ENCODE measurements at regions not wholly inside any gene's neighbourhood (a gene's known extent, or its start where the extent isn't known, plus 50 kb on each side); places are given as distances from the start of the nearest gene placed in this dataset.

DNA sequence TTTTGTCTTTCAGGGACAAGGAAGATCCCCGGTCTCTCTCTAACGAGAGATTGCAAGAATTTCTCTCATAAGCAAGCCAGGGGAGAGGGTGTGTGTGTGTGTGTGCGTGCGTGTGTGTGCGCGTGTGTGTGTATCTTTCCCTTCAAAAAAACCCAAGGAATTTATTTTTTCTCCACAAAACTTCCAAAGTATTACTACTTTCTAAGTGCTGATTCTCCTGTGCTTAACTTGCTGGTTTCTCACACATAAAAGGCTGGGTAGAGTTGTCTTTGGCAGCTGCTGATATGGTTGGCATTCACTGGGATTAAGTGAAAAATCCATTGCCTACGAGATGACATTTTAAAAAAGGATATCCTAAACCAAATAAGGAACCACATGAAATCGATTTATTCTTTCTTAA, 435.7 kb downstream of the RAPGEF2 start:
- ChIA-PET POLR2A (no interaction called here), CTCF (no interaction called here)
- DNase-seq (ENCODE audit: extremely low spot score) = no peak
- TF ChIP-seq, protein P1, sequence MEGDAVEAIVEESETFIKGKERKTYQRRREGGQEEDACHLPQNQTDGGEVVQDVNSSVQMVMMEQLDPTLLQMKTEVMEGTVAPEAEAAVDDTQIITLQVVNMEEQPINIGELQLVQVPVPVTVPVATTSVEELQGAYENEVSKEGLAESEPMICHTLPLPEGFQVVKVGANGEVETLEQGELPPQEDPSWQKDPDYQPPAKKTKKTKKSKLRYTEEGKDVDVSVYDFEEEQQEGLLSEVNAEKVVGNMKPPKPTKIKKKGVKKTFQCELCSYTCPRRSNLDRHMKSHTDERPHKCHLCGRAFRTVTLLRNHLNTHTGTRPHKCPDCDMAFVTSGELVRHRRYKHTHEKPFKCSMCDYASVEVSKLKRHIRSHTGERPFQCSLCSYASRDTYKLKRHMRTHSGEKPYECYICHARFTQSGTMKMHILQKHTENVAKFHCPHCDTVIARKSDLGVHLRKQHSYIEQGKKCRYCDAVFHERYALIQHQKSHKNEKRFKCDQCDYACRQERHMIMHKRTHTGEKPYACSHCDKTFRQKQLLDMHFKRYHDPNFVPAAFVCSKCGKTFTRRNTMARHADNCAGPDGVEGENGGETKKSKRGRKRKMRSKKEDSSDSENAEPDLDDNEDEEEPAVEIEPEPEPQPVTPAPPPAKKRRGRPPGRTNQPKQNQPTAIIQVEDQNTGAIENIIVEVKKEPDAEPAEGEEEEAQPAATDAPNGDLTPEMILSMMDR (IDR thresholded peaks at IDR 0.05; ENCODE audit: control extremely low read depth, extremely low read depth, low read depth, missing control alignments) = no peak

- ChIA-PET POLR2A (no interaction called here), CTCF (no interaction called here)
- no peak for DNase-seq (ENCODE audit: extremely low spot score)
- TF ChIP-seq, protein P1 (IDR thresholded peaks at IDR 0.05; ENCODE audit: control extremely low read depth, extremely low read depth, low read depth, missing control alignments) = no peak
Observed at GRCh38 chr4:159540038-159540437, 437.2 kb downstream of the RAPGEF2 start.

DNA sequence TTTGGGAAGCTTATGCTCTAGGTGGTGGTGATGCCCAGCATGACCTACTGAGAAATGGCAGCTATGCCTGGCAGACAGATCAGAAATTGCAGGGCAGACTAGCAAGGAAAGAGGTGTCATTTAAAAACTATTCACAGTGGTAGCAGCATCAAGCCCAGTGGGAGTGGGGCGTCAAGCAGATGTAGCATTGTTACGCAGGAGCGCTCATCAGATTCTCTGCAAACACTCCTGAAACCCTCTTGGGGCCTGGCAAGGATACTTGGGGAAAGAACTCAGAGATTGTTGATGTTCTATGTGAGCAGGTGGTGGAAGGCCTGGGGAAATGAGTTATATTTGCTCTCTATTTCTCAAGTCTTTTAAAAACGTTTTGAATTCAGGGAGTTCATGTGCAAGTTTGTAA, 437.6 kb downstream of the RAPGEF2 start:
- CTCF ChIA-PET = no interaction called here
- TF ChIP-seq, protein P1 (IDR thresholded peaks at IDR 0.05; ENCODE audit: control extremely low read depth, extremely low read depth, low read depth, missing control alignments) = no peak
- POLR2A ChIA-PET = no interaction called here
- DNase-seq (ENCODE audit: extremely low spot score) = no peak

GRCh38 chr4:159541143-159541542, 438.3 kb downstream of the RAPGEF2 start:
- ChIA-PET CTCF (no interaction called here), POLR2A (no interaction called here)
- TF ChIP-seq, protein P1 (IDR thresholded peaks at IDR 0.05; ENCODE audit: control extremely low read depth, extremely low read depth, low read depth, missing control alignments) = no peak
- DNase-seq (ENCODE audit: extremely low spot score) = no peak

DNA sequence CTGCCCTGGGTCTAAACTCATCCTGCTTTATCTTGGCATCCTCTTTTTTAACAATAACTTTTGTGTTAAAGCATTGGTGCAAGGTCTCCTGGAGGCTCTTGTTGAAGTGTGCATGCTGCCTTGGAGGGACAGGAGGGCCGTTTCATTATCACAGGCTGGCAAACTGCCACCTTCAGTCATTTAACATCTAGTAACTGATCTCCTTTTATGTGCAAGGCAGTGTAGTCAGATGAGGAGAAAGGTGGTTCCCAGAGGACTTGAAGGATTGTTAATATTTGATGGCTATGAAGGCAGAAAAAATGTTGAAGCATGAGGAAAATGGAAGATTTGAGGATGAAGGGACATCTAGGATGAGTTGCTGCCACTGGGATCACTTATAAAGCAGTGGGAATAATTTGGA, 439.4 kb downstream of the RAPGEF2 start:
- no peak for DNase-seq (ENCODE audit: extremely low spot score)
- ChIA-PET POLR2A (no interaction called here), CTCF (no interaction called here)
- TF ChIP-seq, protein P1 (IDR thresholded peaks at IDR 0.05; ENCODE audit: control extremely low read depth, extremely low read depth, low read depth, missing control alignments) = no peak

DNA sequence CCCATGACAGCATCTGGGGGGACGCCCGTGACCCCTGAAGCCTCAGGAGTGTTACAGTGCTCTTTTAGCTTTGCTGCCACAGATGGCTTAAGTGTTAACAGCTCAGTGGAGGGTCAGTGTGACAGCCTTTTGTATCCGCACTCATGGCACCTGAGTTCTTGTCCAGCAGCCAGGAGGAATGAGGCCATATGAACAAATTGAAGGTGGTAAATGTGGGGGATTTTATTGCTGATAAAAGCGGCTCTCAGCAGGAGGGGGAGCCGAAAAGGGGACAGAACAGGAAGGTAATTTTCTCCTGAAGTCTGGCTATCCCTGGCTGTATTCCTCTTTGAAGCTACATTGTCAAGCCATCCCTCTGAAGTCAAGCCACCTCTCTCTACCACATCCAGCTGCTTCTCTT, 441.0 kb downstream of the RAPGEF2 start:
- POLR2A ChIA-PET = no interaction called here
- DNase-seq (ENCODE audit: extremely low spot score) = no peak
- TF ChIP-seq, protein P1 (IDR thresholded peaks at IDR 0.05; ENCODE audit: control extremely low read depth, extremely low read depth, low read depth, missing control alignments) = no peak
- CTCF ChIA-PET = interaction anchor here (1.2 kb wide), 1 partner anchor 22 kb away, joined by 3 read pairs; no protein-coding TSS in a partner anchor

GRCh38 chr4:159545556-159545955, 442.7 kb downstream of the RAPGEF2 start:
- TF ChIP-seq, protein P1 (IDR thresholded peaks at IDR 0.05; ENCODE audit: control extremely low read depth, extremely low read depth, low read depth, missing control alignments) = no peak
- ChIA-PET CTCF (interaction anchor here (0.9 to 1.8 kb wide), 3 partner anchors 25 to 76 kb away, joined by 3 to 6 read pairs (median 4); no protein-coding TSS in a partner anchor), POLR2A (no interaction called here)
- no peak for DNase-seq (ENCODE audit: extremely low spot score)
